ENCODE measurements at regions not wholly inside any gene's neighbourhood (a gene's known extent, or its start where the extent isn't known, plus 50 kb on each side); places are given as distances from the start of the nearest gene placed in this dataset.

- no peak for DNase-seq (ENCODE audit: low read depth)
Observed at GRCh38 chr1:221201773-221202172, 322.5 kb downstream of the HLX start.

GRCh38 chr1:221203224-221204054 is 324.2 kb downstream of the HLX start:
- DNase-seq (ENCODE audit: low read depth) = peak; percentile 69

- no peak for DNase-seq (ENCODE audit: low read depth)
Observed at GRCh38 chr1:221204055-221204833, 325.0 kb downstream of the HLX start.

- no peak for DNase-seq (ENCODE audit: low read depth)
Observed at GRCh38 chr1:221206076-221206475, 326.8 kb downstream of the HLX start.

- DNase-seq (ENCODE audit: low read depth) = no peak
Observed at GRCh38 chr1:221212926-221213325, 333.7 kb downstream of the HLX start.

- peak; percentile 9 for DNase-seq (ENCODE audit: low read depth)
Observed at GRCh38 chr1:221217029-221217428, 337.8 kb downstream of the HLX start.

GRCh38 chr1:221223281-221223680 is 344.0 kb downstream of the HLX start:
- DNase-seq (ENCODE audit: low read depth) = no peak

GRCh38 chr1:221227460-221227859 is 348.2 kb downstream of the HLX start:
- DNase-seq (ENCODE audit: low read depth) = no peak

- DNase-seq (ENCODE audit: low read depth) = no peak
Observed at GRCh38 chr1:221227872-221228337, 348.7 kb downstream of the HLX start.

- DNase-seq (ENCODE audit: low read depth) = no peak
Observed at GRCh38 chr1:221228594-221228993, 349.4 kb downstream of the HLX start.

GRCh38 chr1:221230605-221231004 is 351.4 kb downstream of the HLX start:
- DNase-seq (ENCODE audit: low read depth) = peak; percentile 87

GRCh38 chr1:221234791-221235190 is 355.5 kb downstream of the HLX start:
- no peak for DNase-seq (ENCODE audit: low read depth)

- DNase-seq (ENCODE audit: low read depth) = no peak
Observed at GRCh38 chr1:221237587-221237986, 358.3 kb downstream of the HLX start.

- no peak for DNase-seq (ENCODE audit: low read depth)
Observed at GRCh38 chr1:221239181-221239580, 359.9 kb downstream of the HLX start.

- DNase-seq (ENCODE audit: low read depth) = no peak
Observed at GRCh38 chr1:221239792-221240191, 360.5 kb downstream of the HLX start.

- DNase-seq (ENCODE audit: low read depth) = no peak
Observed at GRCh38 chr1:221240690-221241089, 361.4 kb downstream of the HLX start.

- DNase-seq (ENCODE audit: low read depth) = no peak
Observed at GRCh38 chr1:221241157-221241556, 361.9 kb downstream of the HLX start.

- no peak for DNase-seq (ENCODE audit: low read depth)
Observed at GRCh38 chr1:221241592-221241991, 362.3 kb downstream of the HLX start.

- DNase-seq (ENCODE audit: low read depth) = no peak
Observed at GRCh38 chr1:221246067-221246466, 366.8 kb downstream of the HLX start.

GRCh38 chr1:221246628-221247415 is 367.6 kb downstream of the HLX start:
- no peak for DNase-seq (ENCODE audit: low read depth)

GRCh38 chr1:221251580-221251979 is 372.3 kb downstream of the HLX start:
- DNase-seq (ENCODE audit: low read depth) = no peak

- no peak for DNase-seq (ENCODE audit: low read depth)
Observed at GRCh38 chr1:221254813-221255212, 375.6 kb downstream of the HLX start.
